ENCODE measurements at regions not wholly inside any gene's neighbourhood (a gene's known extent, or its start where the extent isn't known, plus 50 kb on each side); places are given as distances from the start of the nearest gene placed in this dataset.

- in situ Hi-C loops (cut with MboI; ENCODE audit: low pct_ligation_motif_present in 1 of 4, low pct_unique_long_range_greater_than_20kb in 1 of 4, low sequenced_read_pairs in 3 of 4) = loop anchor here in 1 of 4 donors (25.0 kb wide), 1 partner anchor 98 kb away; no protein-coding TSS in a partner anchor
- no peak for DNase-seq
- Histone ChIP-seq H3K4me1 (peaks cover 0 to 3% (median 0%) of the 10 kb centered on the region in 4 donors), H3K9me3 (no peaks in the 10 kb centered on the region), H3K4me3 (no peak overlapping the region), H3K27me3 (peaks cover 15% of the 10 kb centered on the region), H3K36me3 (no peaks in the 10 kb centered on the region), H3K27ac (no peak overlapping the region)
- intact Hi-C loops (cut with DNase I; ENCODE audit: low total_unique reads) = no loop called here
- WGBS, 2 donors (ENCODE audit: low coverage in 1 of 2) = 95 to 97% methylated on average over 10 to 18 of the region's 18 CpGs
- TF ChIP-seq EP300 (IDR thresholded peaks at IDR 0.05; ENCODE audit: low read depth) (no peak), POLR2A (IDR thresholded peaks at IDR 0.05) (no peak), POLR2AphosphoS5 (IDR thresholded peaks at IDR 0.05) (no peak), CTCF (IDR thresholded peaks at IDR 0.05) (no peak)
Measured at GRCh38 chr18:78810706-78811105, 168.9 kb upstream of the SALL3 start.

GRCh38 chr18:78812067-78812466 is 167.6 kb upstream of the SALL3 start:
- Histone ChIP-seq H3K9me3 (no peaks in the 10 kb centered on the region), H3K36me3 (no peaks in the 10 kb centered on the region), H3K27me3 (peaks cover 15% of the 10 kb centered on the region), H3K4me1 (peaks cover 0 to 3% (median 0%) of the 10 kb centered on the region in 4 donors), H3K27ac (no peak overlapping the region), H3K4me3 (no peak overlapping the region)
- 69 to 73% methylated on average over 3 to 9 of the region's 9 CpGs for WGBS, 2 donors (ENCODE audit: low coverage in 1 of 2)
- in situ Hi-C loops (cut with MboI; ENCODE audit: low pct_ligation_motif_present in 1 of 4, low pct_unique_long_range_greater_than_20kb in 1 of 4, low sequenced_read_pairs in 3 of 4) (loop anchor here in 1 of 4 donors (25.0 kb wide), 1 partner anchor 100 kb away; no protein-coding TSS in a partner anchor), intact Hi-C loops (cut with DNase I; ENCODE audit: low total_unique reads) (no loop called here)
- TF ChIP-seq POLR2A (IDR thresholded peaks at IDR 0.05) = no peak
- no peak for TF ChIP-seq CTCF (IDR thresholded peaks at IDR 0.05)
- TF ChIP-seq POLR2AphosphoS5 (IDR thresholded peaks at IDR 0.05) = no peak
- no peak for TF ChIP-seq EP300 (IDR thresholded peaks at IDR 0.05; ENCODE audit: low read depth)
- DNase-seq = no peak

GRCh38 chr18:78813156-78813555 is 166.5 kb upstream of the SALL3 start:
- in situ Hi-C loops (cut with MboI; ENCODE audit: low pct_ligation_motif_present in 1 of 4, low pct_unique_long_range_greater_than_20kb in 1 of 4, low sequenced_read_pairs in 3 of 4) (loop anchor here in 1 of 4 donors (25.0 kb wide), 1 partner anchor 101 kb away; no protein-coding TSS in a partner anchor), intact Hi-C loops (cut with DNase I; ENCODE audit: low total_unique reads) (no loop called here)
- H3K9me3 ChIP-seq = no peaks in the 10 kb centered on the region
- DNase-seq = no peak
- H3K27ac ChIP-seq = no peak overlapping the region
- no peak overlapping the region for H3K4me3 ChIP-seq
- H3K36me3 ChIP-seq = no peaks in the 10 kb centered on the region
- H3K4me1 ChIP-seq = peaks cover 0 to 3% (median 0%) of the 10 kb centered on the region in 4 donors
- TF ChIP-seq CTCF (IDR thresholded peaks at IDR 0.05) = no peak
- TF ChIP-seq POLR2A (IDR thresholded peaks at IDR 0.05) = no peak
- TF ChIP-seq POLR2AphosphoS5 (IDR thresholded peaks at IDR 0.05) = no peak
- no peak for TF ChIP-seq EP300 (IDR thresholded peaks at IDR 0.05; ENCODE audit: low read depth)
- WGBS, 2 donors (ENCODE audit: low coverage in 1 of 2) = 72 to 77% methylated on average over 4 to 17 of the region's 18 CpGs
- H3K27me3 ChIP-seq = peaks cover 16% of the 10 kb centered on the region

DNA sequence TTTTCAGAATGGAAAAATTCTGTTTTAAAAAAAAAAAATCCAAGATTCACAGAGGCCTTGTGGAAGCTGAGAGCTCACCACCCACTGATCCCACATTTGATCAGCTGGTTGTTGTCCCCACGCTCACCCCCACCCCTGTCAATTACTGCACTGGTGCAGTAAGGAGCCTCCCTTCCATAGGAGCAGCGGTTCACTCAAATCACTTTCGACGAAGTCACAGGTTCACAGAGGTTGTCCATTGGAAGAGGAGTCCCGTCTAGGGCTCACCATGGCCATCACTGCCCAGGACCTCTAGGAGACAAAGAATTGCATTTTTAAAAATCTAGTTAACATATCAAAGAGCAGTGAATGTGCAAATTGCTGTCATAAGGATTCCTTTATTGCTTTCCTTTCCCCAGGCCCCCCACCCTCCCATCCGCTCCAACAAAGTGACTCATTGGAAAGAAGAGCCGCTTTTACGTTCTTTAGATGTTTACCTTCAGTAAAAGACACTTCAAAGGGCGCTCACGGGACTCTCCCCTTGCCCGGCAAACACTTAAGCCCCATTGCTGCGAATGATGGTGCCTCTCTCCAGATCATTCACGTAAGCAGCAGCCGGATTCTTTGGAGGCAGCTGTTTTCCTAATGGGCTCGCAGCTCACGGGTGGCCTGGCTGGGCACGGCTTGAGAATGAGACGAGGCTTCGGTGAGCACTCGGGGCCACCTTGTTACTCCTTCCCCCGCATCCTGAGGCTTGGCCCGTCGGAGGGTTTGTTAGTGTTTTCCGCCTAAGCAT is 165.5 kb upstream of the SALL3 start:
- DNase-seq = no peak
- Histone ChIP-seq H3K36me3 (no peaks in the 10 kb centered on the region), H3K4me3 (no peak overlapping the region), H3K27me3 (peaks cover 23% of the 10 kb centered on the region), H3K4me1 (peaks cover 0 to 3% (median 0%) of the 10 kb centered on the region in 4 donors), H3K9me3 (no peaks in the 10 kb centered on the region), H3K27ac (no peak overlapping the region)
- intact Hi-C loops (cut with DNase I; ENCODE audit: low total_unique reads) (no loop called here), in situ Hi-C loops (cut with MboI; ENCODE audit: low pct_ligation_motif_present in 1 of 4, low pct_unique_long_range_greater_than_20kb in 1 of 4, low sequenced_read_pairs in 3 of 4) (loop anchor here in 1 of 4 donors (25.0 kb wide), 1 partner anchor 102 kb away; no protein-coding TSS in a partner anchor)
- WGBS, 2 donors (ENCODE audit: low coverage in 1 of 2) = 11 to 28% methylated on average over 11 to 24 of the region's 24 CpGs
- TF ChIP-seq CTCF (IDR thresholded peaks at IDR 0.05) = no peak
- no peak for TF ChIP-seq POLR2A (IDR thresholded peaks at IDR 0.05)
- no peak for TF ChIP-seq EP300 (IDR thresholded peaks at IDR 0.05; ENCODE audit: low read depth)
- TF ChIP-seq POLR2AphosphoS5 (IDR thresholded peaks at IDR 0.05) = no peak
